Fibroblast of peridontal ligament (primary cell): ENCODE measurements at regions not wholly inside any gene's neighbourhood (a gene's known extent, or its start where the extent isn't known, plus 50 kb on each side); places are given as distances from the start of the nearest gene placed in this dataset.

Experiments
- DNase-seq: peaks from one replicate; pipeline ENCODE4 v3.0.0-alpha.2; 2010; ENCODE audit errors: extremely low read depth

DNA sequence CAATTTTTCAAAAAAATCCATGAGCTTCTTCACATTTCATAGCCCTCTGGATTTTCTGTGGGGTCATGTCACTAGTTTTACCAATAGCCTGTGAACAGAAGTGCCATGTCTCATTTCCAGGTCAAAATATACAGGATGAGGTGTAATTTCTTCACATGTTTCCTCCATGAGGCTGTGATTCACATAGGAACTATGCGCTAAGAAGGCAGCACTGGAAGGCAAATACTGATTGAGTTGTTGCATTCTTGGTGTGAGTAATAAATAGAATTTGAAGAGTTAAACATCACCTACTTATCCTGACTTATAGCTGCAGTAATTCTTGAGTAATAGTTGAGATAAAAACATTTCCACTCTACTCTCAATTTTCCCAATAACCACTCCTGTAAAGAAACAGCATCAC is 442.3 kb downstream of the HAO1 start:
- DNase-seq, result no peak

DNA sequence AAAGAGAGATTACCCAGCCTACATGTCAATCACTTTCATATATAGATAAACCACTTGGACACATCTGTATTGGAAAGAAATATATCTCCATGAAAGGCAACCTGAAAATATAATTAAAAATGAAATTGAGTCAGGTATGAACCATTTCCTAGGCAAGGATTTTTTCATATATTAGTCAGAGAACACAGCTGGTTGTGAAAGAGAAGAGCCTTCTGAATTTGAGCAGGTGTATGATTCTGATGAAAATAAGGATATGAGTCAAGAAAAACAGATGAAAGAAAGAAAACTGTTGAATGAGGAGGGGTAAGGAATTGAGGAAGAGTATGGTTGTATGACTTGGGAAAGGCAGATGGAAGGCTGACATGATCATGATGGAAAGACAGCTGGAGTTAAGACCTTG is 441.1 kb downstream of the HAO1 start:
- DNase-seq, result no peak

- no peak for DNase-seq
These were observed 440.0 kb downstream of the HAO1 start for GRCh38 chr20:7500231-7500663.

DNA sequence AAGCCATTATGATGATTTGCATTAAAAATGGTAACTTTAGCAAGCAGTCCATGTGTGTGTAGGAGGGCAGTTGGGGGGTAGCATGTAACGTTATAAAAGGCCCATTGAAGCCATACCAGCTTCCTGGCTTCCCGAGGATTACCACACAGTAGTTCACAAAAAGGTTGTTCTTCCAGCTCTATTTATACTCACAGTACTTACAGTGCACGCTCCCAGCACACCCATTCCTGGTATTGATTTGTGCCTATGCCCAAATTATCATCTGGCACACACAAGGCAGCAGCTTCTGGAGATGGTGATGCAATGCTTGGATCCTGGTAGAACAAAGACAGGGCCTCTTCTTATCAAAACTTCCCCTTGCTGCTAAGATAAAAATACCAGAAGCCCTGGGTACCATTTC is 436.8 kb downstream of the HAO1 start:
- peak; percentile 63 for DNase-seq

DNA sequence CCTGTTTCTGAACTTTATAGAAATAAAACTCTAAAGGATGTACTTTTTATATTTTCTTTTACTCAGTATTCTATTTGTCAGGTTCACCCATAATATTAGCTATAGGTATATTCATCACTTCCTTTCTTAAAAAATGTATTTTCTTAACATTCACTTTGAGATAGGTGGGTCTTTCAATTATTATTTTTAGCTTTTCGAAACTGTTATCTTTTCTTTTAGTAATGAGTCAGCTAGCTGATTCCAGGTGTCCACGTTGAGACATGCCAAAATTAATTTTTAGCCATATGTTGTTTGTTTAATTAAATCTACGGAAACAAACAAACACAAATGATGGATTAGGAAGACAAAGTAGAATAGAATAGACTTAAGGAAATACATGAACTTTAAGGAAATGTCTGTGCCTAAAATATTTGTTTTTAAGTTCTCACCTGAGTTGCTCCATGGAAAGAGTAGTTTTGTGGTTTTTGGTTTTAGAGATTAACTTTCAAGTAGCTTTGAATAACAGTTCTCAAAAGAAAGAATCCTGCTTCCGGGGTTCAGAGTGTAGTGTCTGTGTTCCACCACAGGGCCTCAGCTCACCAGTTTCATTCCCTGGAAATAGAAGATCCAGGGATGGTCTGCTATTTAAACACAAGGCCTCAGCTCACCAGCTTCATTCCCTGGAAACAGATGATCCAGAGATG is 435.0 kb downstream of the HAO1 start:
- no peak for DNase-seq

DNA sequence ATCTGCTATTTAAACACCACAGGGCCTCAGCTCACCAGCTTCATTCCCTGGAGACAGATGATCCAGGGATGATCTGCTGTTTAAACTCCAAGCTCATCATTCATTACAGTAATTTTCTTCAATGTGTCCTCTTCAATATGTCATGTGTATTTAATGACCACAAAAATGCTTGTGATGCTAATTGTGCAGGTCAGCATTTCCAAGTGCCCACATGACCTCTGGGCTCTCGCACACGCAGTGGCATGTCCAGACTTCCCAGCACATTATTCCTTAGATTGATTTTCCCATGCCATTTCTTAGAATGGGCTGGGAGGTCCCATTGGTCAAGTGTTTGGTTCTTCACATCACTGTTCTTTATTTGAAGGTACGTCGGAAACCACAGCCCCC is 434.4 kb downstream of the HAO1 start:
- no peak for DNase-seq

GRCh38 chr20:7516621-7517111 is 423.6 kb downstream of the HAO1 start:
- peak; percentile 87 for DNase-seq

- no peak for DNase-seq
These were observed 419.9 kb downstream of the HAO1 start for GRCh38 chr20:7520361-7520760.

- DNase-seq, result no peak
These were observed 417.0 kb downstream of the HAO1 start for GRCh38 chr20:7523288-7523687.

DNA sequence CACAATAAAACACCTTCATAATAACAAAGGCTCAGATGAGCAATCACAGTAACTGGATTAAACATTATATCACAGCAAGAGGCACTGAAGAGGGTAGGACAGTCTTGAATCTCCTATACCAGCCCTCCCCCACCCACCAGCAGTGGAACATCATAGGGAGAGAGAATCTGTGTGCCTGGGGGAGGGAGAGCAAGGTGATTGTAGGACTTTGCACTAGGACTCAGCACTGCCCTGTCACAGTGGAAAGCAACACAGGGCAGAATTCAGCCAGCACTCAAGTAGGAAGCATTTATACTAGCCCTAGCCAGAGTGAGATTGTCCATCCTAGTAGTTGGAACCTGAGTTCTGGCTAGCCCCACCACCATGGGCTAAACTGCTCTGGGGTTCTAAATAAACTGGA is 400.2 kb downstream of the HAO1 start:
- no peak for DNase-seq

DNA sequence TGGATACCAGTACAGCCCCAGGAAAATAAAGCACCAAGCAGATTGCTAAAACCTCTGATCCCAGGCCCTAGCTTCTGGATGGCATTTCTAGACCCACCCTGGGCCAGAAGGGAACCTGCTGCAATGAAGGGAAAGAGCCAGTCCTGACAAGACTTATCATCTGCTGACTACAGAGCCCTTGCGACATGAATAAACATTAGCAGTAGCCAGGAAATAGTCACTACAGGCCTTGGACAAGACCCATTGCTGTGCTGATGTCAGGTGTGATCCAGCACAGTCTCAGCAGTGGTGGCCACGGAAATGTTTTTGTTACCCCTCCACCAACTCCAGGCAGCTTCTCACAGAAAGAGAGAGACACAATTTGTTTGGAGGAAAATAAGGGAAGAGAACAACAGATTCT is 399.3 kb downstream of the HAO1 start:
- no peak for DNase-seq

DNA sequence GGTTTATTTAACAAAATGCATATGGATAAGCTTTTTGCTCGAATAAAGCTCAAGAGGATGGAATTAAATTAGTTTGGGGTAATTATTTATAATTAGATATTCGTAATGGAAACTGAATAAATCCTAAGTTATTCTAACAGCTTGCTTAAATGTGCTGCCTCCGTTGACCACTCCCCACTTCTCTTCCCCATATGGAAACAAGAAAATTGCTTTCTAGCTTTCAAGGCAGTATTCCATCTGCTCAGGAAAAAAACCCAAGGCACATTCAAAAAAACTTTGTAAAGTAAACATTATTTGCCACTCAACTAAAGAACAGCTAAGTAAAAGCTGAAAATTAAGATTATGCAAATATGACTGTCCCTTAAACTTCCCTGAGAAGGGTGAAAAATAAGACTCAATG is 369.2 kb downstream of the HAO1 start:
- DNase-seq, result no peak

DNA sequence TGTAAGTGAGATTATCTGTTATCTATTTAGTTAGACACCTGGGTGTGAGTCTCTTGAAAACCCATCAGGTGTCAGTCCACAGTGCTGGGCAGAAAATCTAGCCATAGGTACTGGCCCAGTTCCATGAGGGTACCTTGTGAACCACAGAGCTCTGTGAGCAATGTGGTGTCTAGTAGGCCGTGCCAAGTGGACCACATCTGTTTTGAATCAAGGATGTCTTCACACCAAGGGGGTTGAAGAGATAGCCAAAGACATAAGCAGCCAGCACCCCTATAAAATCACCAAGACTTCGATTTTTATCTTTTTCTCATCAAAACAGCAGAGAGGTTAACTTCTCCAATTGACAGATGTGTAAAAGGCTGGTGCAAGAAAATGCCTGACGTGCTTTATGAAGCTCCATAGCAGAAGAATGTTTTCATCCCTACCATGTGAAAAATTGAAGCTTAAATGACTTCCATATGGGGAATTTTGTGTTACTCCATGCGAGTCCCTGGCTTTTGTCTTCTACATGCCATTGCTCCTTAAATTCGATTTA is 368.7 kb downstream of the HAO1 start:
- peak; percentile 17 for DNase-seq

GRCh38 chr20:7579888-7580287 is 360.4 kb downstream of the HAO1 start:
- DNase-seq, result no peak

DNA sequence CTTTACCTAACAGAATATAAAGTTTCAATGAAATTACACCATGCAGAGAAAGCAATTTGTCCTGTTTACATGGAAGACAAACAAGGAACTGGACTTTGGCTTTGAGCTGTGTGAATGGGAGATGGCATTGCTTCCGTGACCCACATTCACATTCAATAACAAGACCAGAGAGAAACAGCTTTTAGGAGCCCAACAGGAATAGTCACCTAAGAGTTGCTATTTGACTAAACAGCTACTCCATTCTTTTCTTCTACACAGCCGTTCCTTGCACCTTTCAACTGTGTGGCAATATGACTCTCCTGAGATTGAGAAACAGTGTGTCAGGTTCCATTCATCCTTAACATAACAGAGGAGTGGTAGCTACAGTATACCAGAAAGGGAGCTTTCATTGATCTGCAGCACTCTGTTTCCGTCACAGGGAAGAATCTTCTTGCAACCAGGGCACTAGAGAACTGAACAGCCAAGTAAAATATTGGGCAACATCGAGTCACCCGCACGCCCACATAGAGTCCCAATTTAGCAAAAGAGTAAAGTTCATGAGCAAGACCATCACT is 355.1 kb downstream of the HAO1 start:
- DNase-seq, result no peak

- no peak for DNase-seq
These were observed 353.8 kb downstream of the HAO1 start for GRCh38 chr20:7586481-7586880.

DNA sequence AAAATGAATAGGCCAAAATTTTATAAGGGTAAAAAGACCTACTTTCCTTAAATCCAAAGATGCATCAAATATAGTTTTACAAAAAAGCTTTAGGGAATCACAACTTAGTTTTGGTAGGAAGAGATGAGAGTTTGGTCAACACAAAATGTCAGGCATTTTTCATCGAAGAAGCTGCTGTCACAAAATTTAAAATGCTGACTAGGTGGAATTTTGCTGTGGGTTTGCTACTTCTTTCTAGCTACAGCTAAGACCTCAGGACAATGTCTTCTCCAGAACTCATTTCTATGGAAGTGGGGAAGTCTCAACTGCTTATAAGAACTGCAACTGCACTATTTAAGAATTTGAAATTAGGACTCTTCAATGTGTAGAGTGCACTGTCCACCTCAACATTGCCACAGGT is 351.1 kb downstream of the HAO1 start:
- no peak for DNase-seq

GRCh38 chr20:7596541-7596940 is 343.7 kb downstream of the HAO1 start:
- DNase-seq, result no peak

DNA sequence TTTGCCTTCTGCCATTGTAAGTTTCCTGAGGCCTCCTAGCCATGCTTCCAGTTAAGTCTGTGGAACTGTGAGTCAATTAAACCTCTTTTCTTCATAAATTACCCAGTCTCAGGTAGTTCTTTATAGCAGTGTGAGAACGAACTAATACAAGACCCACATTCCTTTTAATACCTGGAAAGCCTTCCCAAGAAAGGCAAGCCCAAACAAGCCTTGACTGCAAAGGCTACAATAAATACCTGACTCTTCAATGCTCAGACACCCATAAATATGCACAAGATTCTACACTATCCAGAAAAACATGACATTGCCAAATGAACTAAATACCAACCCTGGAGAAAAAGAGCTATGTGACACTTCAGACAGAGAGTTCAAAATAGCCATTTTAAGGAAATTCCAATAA is 338.8 kb downstream of the HAO1 start:
- DNase-seq, result no peak

GRCh38 chr20:7606941-7607340 is 333.3 kb downstream of the HAO1 start:
- no peak for DNase-seq

GRCh38 chr20:7608250-7608649 is 332.0 kb downstream of the HAO1 start:
- DNase-seq, result peak; percentile 5

DNA sequence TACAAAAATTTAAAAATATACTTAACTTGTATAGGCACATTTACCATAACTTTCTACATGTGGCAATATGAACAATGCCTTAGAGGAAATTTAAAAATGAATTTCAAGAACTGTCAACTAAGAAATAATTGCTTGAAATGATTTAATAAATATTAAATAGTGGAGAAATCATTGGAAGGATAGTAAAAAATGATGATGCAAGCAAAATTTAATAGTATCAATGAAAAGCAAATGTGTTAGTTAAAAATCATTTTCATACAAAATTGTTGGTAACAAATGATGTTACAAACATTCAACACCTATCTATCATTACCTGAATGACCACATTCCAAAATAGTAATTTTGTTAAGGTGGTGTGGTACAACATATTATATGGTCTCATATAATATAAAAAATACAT is 331.0 kb downstream of the HAO1 start:
- DNase-seq, result no peak

- DNase-seq, result no peak
These were observed 329.6 kb downstream of the HAO1 start for GRCh38 chr20:7610681-7611080.

- no peak for DNase-seq
These were observed 322.5 kb downstream of the HAO1 start for GRCh38 chr20:7617797-7618196.
